ENCODE measurements at regions not wholly inside any gene's neighbourhood (a gene's known extent, or its start where the extent isn't known, plus 50 kb on each side); places are given as distances from the start of the nearest gene placed in this dataset.

- H3K27ac ChIP-seq (ENCODE audit: extremely low read depth, low read depth, low read length): no peak overlapping the region
- no peak overlapping the region for H2AFZ ChIP-seq (ENCODE audit: low read depth, low read length)
- DNase-seq (ENCODE audit: extremely low read depth in 1 of 4, low spot score in 3 of 4) (no peak), ATAC-seq (no peak), FAIRE-seq (no peak)
- BruUV-seq (replicated peaks): no TSS peak
- no peaks in the 10 kb centered on the region for H3K36me3 ChIP-seq (ENCODE audit: control insufficient read depth, insufficient read depth, low read length)
- no peaks in the 10 kb centered on the region for H3K27me3 ChIP-seq (ENCODE audit: control insufficient read depth in 2 of 2, insufficient read depth in 2 of 2, low read length in 2 of 2)
- no peaks in the 10 kb centered on the region for H3K9me1 ChIP-seq (ENCODE audit: control insufficient read depth, insufficient read depth, low read length)
- H3K4me2 ChIP-seq (ENCODE audit: insufficient read depth, low read length): no peak overlapping the region
- CTCF ChIA-PET (ENCODE audit: low intra/inter-chr PET ratio): no interaction called here
- no peaks in the 10 kb centered on the region for H3K79me2 ChIP-seq (ENCODE audit: control insufficient read depth, insufficient read depth, low read length)
- TF ChIP-seq SAFB2 (IDR thresholded peaks at IDR 0.05; ENCODE audit: borderline replicate concordance, low read depth, low read length, severe bottlenecking) (no peak), BCL6 (CRISPR knock-in tag; IDR thresholded peaks at IDR 0.05) (no peak), ZNF12 (CRISPR knock-in tag; IDR thresholded peaks at IDR 0.05) (no peak), KAT8 (IDR thresholded peaks at IDR 0.05; ENCODE audit: low read depth) (no peak), ZSCAN32 (CRISPR knock-in tag; IDR thresholded peaks at IDR 0.05) (no peak)
- no peaks in the 10 kb centered on the region for H3K4me1 ChIP-seq (replicated peaks in 1 of 2; ENCODE audit: control insufficient read depth in 2 of 2, insufficient read depth in 2 of 2, low read length in 2 of 2)
- H4K20me1 ChIP-seq (replicated peaks; ENCODE audit: control insufficient read depth, insufficient read depth, low read length): no peaks in the 10 kb centered on the region
- no peak overlapping the region for H3K9ac ChIP-seq (ENCODE audit: insufficient read depth in 1 of 2, low read depth in 2 of 2, low read length in 2 of 2)
- no peaks in the 10 kb centered on the region; the same call in 1 of the 2 replicates for H3K9me3 ChIP-seq (replicated peaks; ENCODE audit: control insufficient read depth, insufficient read depth, low read depth, low read length)
- POLR2A ChIA-PET: no interaction called here
- H3K4me3 ChIP-seq: no peak overlapping the region
- in situ Hi-C loops (cut with MboI): no loop called here
- intact Hi-C loops (cut with micrococcal nuclease): no loop called here
Measured at GRCh38 chr2:183872131-183872530, 726.2 kb upstream of the ZNF804A start.

DNA sequence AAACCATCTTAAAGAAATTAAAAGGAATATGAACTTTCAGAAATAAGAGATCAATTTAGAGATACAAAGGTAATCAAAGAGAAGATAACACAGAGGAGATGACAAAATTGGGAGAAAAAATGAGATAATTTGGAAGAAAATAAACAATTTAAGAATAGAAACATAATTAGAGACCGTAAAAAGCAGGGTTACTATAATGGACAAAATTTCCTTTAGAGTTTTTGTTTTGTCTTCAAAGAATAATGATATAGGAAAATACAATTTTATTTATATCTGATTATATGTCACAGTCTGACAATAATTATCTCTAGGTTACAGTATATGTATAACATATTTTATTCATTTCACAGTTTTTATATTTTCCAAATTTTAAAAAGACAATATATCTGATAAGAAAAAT lies 716.4 kb upstream of the ZNF804A start:
- WGBS (ENCODE audit: insufficient coverage, low coverage, missing lambda C conversion rate): 4% methylated on average over 1 of the region's 1 CpG

More for the DNA sequence above, 716.4 kb upstream of the ZNF804A start:
- no peaks in the 10 kb centered on the region for H4K20me1 ChIP-seq (replicated peaks; ENCODE audit: control insufficient read depth, insufficient read depth, low read length)
- no peak overlapping the region for H2AFZ ChIP-seq (ENCODE audit: low read depth, low read length)
- H3K79me2 ChIP-seq (ENCODE audit: control insufficient read depth, insufficient read depth, low read length): no peaks in the 10 kb centered on the region
- DNase-seq (ENCODE audit: extremely low read depth in 1 of 4, low spot score in 3 of 4) (no peak), ATAC-seq (no peak), FAIRE-seq (no peak)
- intact Hi-C loops (cut with micrococcal nuclease) (no loop called here), in situ Hi-C loops (cut with MboI) (no loop called here)
- CTCF ChIA-PET (ENCODE audit: low intra/inter-chr PET ratio): no interaction called here
- no peak overlapping the region for H3K27ac ChIP-seq (ENCODE audit: extremely low read depth, low read depth, low read length)
- H3K9me1 ChIP-seq (ENCODE audit: control insufficient read depth, insufficient read depth, low read length): no peaks in the 10 kb centered on the region
- H3K4me3 ChIP-seq: no peak overlapping the region
- H3K9ac ChIP-seq (ENCODE audit: insufficient read depth in 1 of 2, low read depth in 2 of 2, low read length in 2 of 2): no peak overlapping the region
- no peak for TF ChIP-seq SMARCA4 (IDR thresholded peaks at IDR 0.05)
- no peak for TF ChIP-seq POLR2AphosphoS2 (IDR thresholded peaks at IDR 0.05; ENCODE audit: low read length)
- no peak for TF ChIP-seq THRAP3 (IDR thresholded peaks at IDR 0.05; ENCODE audit: borderline replicate concordance)
- TF ChIP-seq, protein P1, sequence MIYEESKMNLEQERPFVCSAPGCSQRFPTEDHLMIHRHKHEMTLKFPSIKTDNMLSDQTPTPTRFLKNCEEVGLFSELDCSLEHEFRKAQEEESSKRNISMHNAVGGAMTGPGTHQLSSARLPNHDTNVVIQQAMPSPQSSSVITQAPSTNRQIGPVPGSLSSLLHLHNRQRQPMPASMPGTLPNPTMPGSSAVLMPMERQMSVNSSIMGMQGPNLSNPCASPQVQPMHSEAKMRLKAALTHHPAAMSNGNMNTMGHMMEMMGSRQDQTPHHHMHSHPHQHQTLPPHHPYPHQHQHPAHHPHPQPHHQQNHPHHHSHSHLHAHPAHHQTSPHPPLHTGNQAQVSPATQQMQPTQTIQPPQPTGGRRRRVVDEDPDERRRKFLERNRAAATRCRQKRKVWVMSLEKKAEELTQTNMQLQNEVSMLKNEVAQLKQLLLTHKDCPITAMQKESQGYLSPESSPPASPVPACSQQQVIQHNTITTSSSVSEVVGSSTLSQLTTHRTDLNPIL (CRISPR knock-in tag; IDR thresholded peaks at IDR 0.05): no peak
- TF ChIP-seq BDP1 (IDR thresholded peaks at IDR 0.05; ENCODE audit: insufficient read depth, insufficient read length): no peak
- no peak for TF ChIP-seq ZNF445 (CRISPR knock-in tag; IDR thresholded peaks at IDR 0.05; ENCODE audit: low read depth)
- no peak for TF ChIP-seq MEIS2 (IDR thresholded peaks at IDR 0.05; ENCODE audit: partially characterized antibody)
- no peak for TF ChIP-seq DNMT1 (IDR thresholded peaks at IDR 0.05)
- no peak for TF ChIP-seq ZFP36 (IDR thresholded peaks at IDR 0.05; ENCODE audit: low read depth, low read length, partially characterized antibody)
- no peak for TF ChIP-seq TCF7 (IDR thresholded peaks at IDR 0.05; ENCODE audit: borderline replicate concordance)
- TF ChIP-seq HMG20A (CRISPR knock-in tag; conservative IDR thresholded peaks at IDR 0.05): no peak
- TF ChIP-seq POLR2A (conservative IDR thresholded peaks at IDR 0.05): no peak
- no peak for TF ChIP-seq NR1H2 (CRISPR knock-in tag; IDR thresholded peaks at IDR 0.05)
- no peak for TF ChIP-seq GABPB1 (CRISPR knock-in tag; IDR thresholded peaks at IDR 0.05)
- H3K4me1 ChIP-seq (replicated peaks in 1 of 2; ENCODE audit: control insufficient read depth in 2 of 2, insufficient read depth in 2 of 2, low read length in 2 of 2): no peaks in the 10 kb centered on the region
- no peaks in the 10 kb centered on the region for H3K27me3 ChIP-seq (ENCODE audit: control insufficient read depth in 2 of 2, insufficient read depth in 2 of 2, low read length in 2 of 2)
- no peaks in the 10 kb centered on the region for H3K36me3 ChIP-seq (ENCODE audit: control insufficient read depth, insufficient read depth, low read length)
- POLR2A ChIA-PET: no interaction called here
- no TSS peak for BruUV-seq (replicated peaks)
- H3K9me3 ChIP-seq (replicated peaks; ENCODE audit: control insufficient read depth, insufficient read depth, low read depth, low read length): no peaks in the 10 kb centered on the region
- no peak overlapping the region for H3K4me2 ChIP-seq (ENCODE audit: insufficient read depth, low read length)
